K562 (cell line): ENCODE measurements at regions not wholly inside any gene's neighbourhood (a gene's known extent, or its start where the extent isn't known, plus 50 kb on each side); places are given as distances from the start of the nearest gene placed in this dataset.

Experiments used
- ATAC-seq: fragments of 200-7000 bp; cut with Tn5 transposase; 3 replicates; pipeline ENCODE4 v1.9.1; 2020; ENCODE audit warnings: moderate library complexity
- BruUV-seq: library from RNA; stranded (reverse); fragments of 400-500 nt; replicated peaks from 2 replicates; lab custom pipeline; 2021; lab: Mats Ljungman, UMichigan
- CTCF ChIA-PET: fragments of 300-600 bp; formaldehyde crosslinking; extraction: SDS; loops from one replicate; lab custom pipeline; 2021; ENCODE audit warnings: low intra/inter-chr PET ratio; lab: Yijun Ruan, JAX
- POLR2A ChIA-PET: fragments of 300-600, 350-650 bp; sonication (Branson Sonifier 250); formaldehyde crosslinking; extraction: SDS; loops from one replicate; lab custom pipeline; 2021; ENCODE audit warnings: antibody characterized with exemption, inconsistent platforms; lab: Yijun Ruan, JAX
- DNase-seq, 4 experiments: peaks; one replicate each; pipeline versions ENCODE4 v3.0.0 to v3.0.0-alpha.2; 2011 to 2018; ENCODE audit warnings: low spot score in 3 of 4, mixed read lengths in 3 of 4; ENCODE audit errors: extremely low read depth in 1 of 4
- FAIRE-seq: peaks from 2 replicates; lab custom pipeline; 2011; peaks lifted over from hg19 to GRCh38; lab: Jason Lieb, UNC
- H2AFZ ChIP-seq: 2 replicates; pipeline ENCODE4 v1.6.0; 2011; ENCODE audit warnings: low read depth, low read length, control low read depth, inconsistent platforms
- H3K27ac ChIP-seq: fragments of 200-600 bp; 3 replicates; pipeline ENCODE4 v1.8.0; 2011; ENCODE audit warnings: low read depth, mild to moderate bottlenecking, control low read depth, inconsistent platforms, low read length, moderate library complexity, mixed read lengths; ENCODE audit errors: extremely low read depth
- H3K27me3 ChIP-seq, 2 experiments: fragments of 300-600 bp in 1 of 2; 2 replicates in 1 of 2; 3 replicates in 1 of 2; pipeline versions ENCODE4 v1.6.0 to v1.8.0; 2011; ENCODE audit warnings: inconsistent platforms in 2 of 2, low read length in 2 of 2, mild to moderate bottlenecking in 1 of 2, mixed read lengths in 1 of 2, moderate library complexity in 1 of 2; ENCODE audit not compliant: control insufficient read depth in 2 of 2, insufficient read depth in 2 of 2
- H3K36me3 ChIP-seq: fragments of 300-600 bp; 3 replicates; pipeline ENCODE4 v1.8.0; 2011; ENCODE audit warnings: mild to moderate bottlenecking, low read length, inconsistent platforms; ENCODE audit not compliant: control insufficient read depth, insufficient read depth
- H3K4me1 ChIP-seq, 2 experiments: fragments of 200-600 bp in 1 of 2; replicated peaks in 1 of 2; 2 replicates in 1 of 2; 3 replicates in 1 of 2; pipeline versions ENCODE4 v1.5.1 to v1.8.0; 2011; ENCODE audit warnings: inconsistent platforms in 2 of 2, low read length in 2 of 2, mild to moderate bottlenecking in 1 of 2, mixed read lengths in 1 of 2, moderate library complexity in 1 of 2; ENCODE audit not compliant: control insufficient read depth in 2 of 2, insufficient read depth in 2 of 2
- H3K4me2 ChIP-seq: 2 replicates; pipeline ENCODE4 v1.6.1; 2011; ENCODE audit warnings: low read length, control low read depth, inconsistent platforms, mixed read lengths; ENCODE audit not compliant: insufficient read depth
- H3K4me3 ChIP-seq: fragments of 200-600 bp; sonication (generic), shearing (Covaris generic); 2 replicates; pipeline ENCODE4 v1.5.1; 2016; ENCODE audit warnings: control low read depth, inconsistent platforms
- H3K79me2 ChIP-seq: fragments of 200-600 bp; 3 replicates; pipeline ENCODE4 v1.8.0; 2011; ENCODE audit warnings: low read length, inconsistent platforms; ENCODE audit not compliant: control insufficient read depth, insufficient read depth
- H3K9ac ChIP-seq, 2 experiments: 2 replicates each; pipeline versions ENCODE4 v1.6.0 to v1.6.1; 2011; ENCODE audit warnings: low read depth in 2 of 2, low read length in 2 of 2, control low read depth in 1 of 2, inconsistent platforms in 1 of 2, mild to moderate bottlenecking in 1 of 2, mixed read lengths in 1 of 2; ENCODE audit not compliant: insufficient read depth in 1 of 2
- H3K9me1 ChIP-seq: one replicate; pipeline ENCODE4 v1.6.0; 2011; ENCODE audit warnings: inconsistent platforms, mild to moderate bottlenecking, low read length, moderate library complexity; ENCODE audit not compliant: control insufficient read depth, insufficient read depth
- H3K9me3 ChIP-seq: replicated peaks from 2 replicates; pipeline ENCODE4 v1.5.1; 2011; ENCODE audit warnings: low read depth, low read length, inconsistent platforms; ENCODE audit not compliant: control insufficient read depth, insufficient read depth
- H4K20me1 ChIP-seq: replicated peaks from 2 replicates; pipeline ENCODE4 v1.6.1; 2011; ENCODE audit warnings: low read length, inconsistent platforms, mixed read lengths; ENCODE audit not compliant: control insufficient read depth, insufficient read depth
- ATF7 ChIP-seq: fragments of 450-650 bp; IDR thresholded peaks from 2 replicates; pipeline ENCODE4 v1.7.1; 2014; ENCODE audit warnings: mild to moderate bottlenecking, moderate library complexity
- DNMT1 ChIP-seq: fragments of 450-650 bp; IDR thresholded peaks from 2 replicates; pipeline ENCODE4 v1.6.1; 2016; ENCODE audit warnings: antibody characterized with exemption, mild to moderate bottlenecking
- POLR2A ChIP-seq: fragments of 450-650 bp; conservative IDR thresholded peaks from 2 replicates; pipeline ENCODE4 v1.6.1; 2016
- POLR3A ChIP-seq: IDR thresholded peaks from 2 replicates; pipeline ENCODE4 v1.6.1; 2011; ENCODE audit warnings: borderline replicate concordance, mild to moderate bottlenecking, moderate library complexity; ENCODE audit not compliant: insufficient read length, insufficient read depth; ENCODE audit errors: extremely low read depth
- TEAD1 ChIP-seq, 2 experiments: fragments of 450-650 bp in 1 of 2; sonication (generic) in 1 of 2; formaldehyde crosslinking; IDR thresholded peaks; 2 replicates each; pipeline versions ENCODE4 v1.4.0 to v1.8.0; 2020 to 2022; ENCODE audit warnings: mild to moderate bottlenecking in 2 of 2, missing genetic modification reagents in 1 of 2
- ZNF143 ChIP-seq: sonication (generic); formaldehyde crosslinking; IDR thresholded peaks from 2 replicates; pipeline ENCODE4 v1.9.0; 2022; ENCODE audit warnings: mild to moderate bottlenecking, missing genetic modification reagents
- ZNF146 ChIP-seq: IDR thresholded peaks from one replicate; pipeline ENCODE4 v1.6.1; 2018; ENCODE audit warnings: missing compliant biosample characterization; ENCODE audit not compliant: unreplicated experiment
- ZNF347 ChIP-seq: fragments of 450-650 bp; formaldehyde crosslinking; IDR thresholded peaks from 2 replicates; pipeline ENCODE4 v1.4.0; 2020; ENCODE audit warnings: low read depth, mild to moderate bottlenecking, moderate library complexity
- ZSCAN32 ChIP-seq: fragments of 450-650 bp; formaldehyde crosslinking; IDR thresholded peaks from 2 replicates; pipeline ENCODE4 v1.4.0; 2020; ENCODE audit warnings: mild to moderate bottlenecking, moderate library complexity
- WGBS: fragments of 100-300 bp; shearing (Covaris generic); methylation state at CpG from one replicate; pipeline ENCODE4 v1.1.6; 2016; ENCODE audit warnings: low coverage, mixed read lengths; ENCODE audit not compliant: insufficient coverage; ENCODE audit errors: missing lambda C conversion rate; 5-methylcytosine and 5-hydroxymethylcytosine counted together
- in situ Hi-C: fragments of 300-500 bp; cut with MboI; formaldehyde crosslinking; loops from 4 replicates; pipeline ENCODE4 v1.15.0; 2018; ENCODE audit warnings: inconsistent platforms, mixed read lengths
- intact Hi-C: fragments of 100-400 bp; cut with micrococcal nuclease; formaldehyde crosslinking; loops from 2 replicates; pipeline ENCODE4 v1.14.2; 2022

- no peak for DNase-seq
- WGBS = under 1% methylated on average over 5 of the region's 5 CpGs
- Histone ChIP-seq H3K4me3 (no peak overlapping the region), H3K9me3 (no peaks in the 10 kb centered on the region), H3K4me1 (no peaks in the 10 kb centered on the region), H3K36me3 (no peaks in the 10 kb centered on the region), H3K9me1 (no peaks in the 10 kb centered on the region), H3K27ac (no peak overlapping the region), H3K79me2 (no peaks in the 10 kb centered on the region), H4K20me1 (no peaks in the 10 kb centered on the region), H3K4me2 (no peak overlapping the region), H3K9ac (no peak overlapping the region), H2AFZ (no peak overlapping the region), H3K27me3 (no peaks in the 10 kb centered on the region)
- no peak for ATAC-seq
- TF ChIP-seq DNMT1 = no peak
- TF ChIP-seq ZNF347 = no peak
- no peak for TF ChIP-seq ZNF146 (CRISPR knock-in tag)
- no peak for TF ChIP-seq POLR2A
- no peak for TF ChIP-seq ATF7
- no peak for TF ChIP-seq TEAD1 (CRISPR knock-in tag; IDR thresholded peaks at IDR 0.05)
- TF ChIP-seq ZNF143 (CRISPR knock-in tag) = no peak
- no peak for TF ChIP-seq POLR3A
- no peak for TF ChIP-seq ZSCAN32 (CRISPR knock-in tag)
- no TSS peak for BruUV-seq
- intact Hi-C loops = no loop called here
- no peak for FAIRE-seq
- ChIA-PET POLR2A (no interaction called here), CTCF (no interaction called here)
- in situ Hi-C loops = no loop called here
These were observed 428.8 kb upstream of the EPHA7 start for GRCh38 chr6:93848031-93848742.
